HG03095 (cell line): ENCODE measurements at regions not wholly inside any gene's neighbourhood (a gene's known extent, or its start where the extent isn't known, plus 50 kb on each side); places are given as distances from the start of the nearest gene placed in this dataset.

Experiments used
- ATAC-seq: cut with Tn5 transposase; IDR thresholded peaks from one replicate; pipeline ENCODE4 v1.9.1; 2021; ENCODE audit warnings: moderate library complexity; ENCODE audit not compliant: unreplicated experiment

GRCh38 chr2:217110550-217110949 lies 250.7 kb upstream of the TNP1 start:
- no peak for ATAC-seq

- no peak for ATAC-seq
Measured at GRCh38 chr2:217108575-217109027, 248.7 kb upstream of the TNP1 start.

GRCh38 chr2:217108086-217108485 lies 248.2 kb upstream of the TNP1 start:
- ATAC-seq: no peak

GRCh38 chr2:217107480-217107879 lies 247.6 kb upstream of the TNP1 start:
- ATAC-seq: no peak

- no peak for ATAC-seq
Measured at GRCh38 chr2:217106650-217107014, 246.8 kb upstream of the TNP1 start.

- ATAC-seq: no peak
Measured at GRCh38 chr2:217105733-217106649, 246.1 kb upstream of the TNP1 start.

- ATAC-seq: no peak
Measured at GRCh38 chr2:217103752-217104545, 244.1 kb upstream of the TNP1 start.

- ATAC-seq: no peak
Measured at GRCh38 chr2:217102956-217103355, 243.1 kb upstream of the TNP1 start.

- no peak for ATAC-seq
Measured at GRCh38 chr2:217101972-217102371, 242.1 kb upstream of the TNP1 start.

- ATAC-seq: no peak
Measured at GRCh38 chr2:217099561-217099960, 239.7 kb upstream of the TNP1 start.

GRCh38 chr2:217098435-217098834 lies 238.6 kb upstream of the TNP1 start:
- no peak for ATAC-seq

GRCh38 chr2:217097346-217097745 lies 237.5 kb upstream of the TNP1 start:
- ATAC-seq: no peak

- no peak for ATAC-seq
Measured at GRCh38 chr2:217096474-217097225, 236.8 kb upstream of the TNP1 start.

- ATAC-seq: no peak
Measured at GRCh38 chr2:217095511-217096205, 235.8 kb upstream of the TNP1 start.

GRCh38 chr2:217092710-217093379 lies 233.0 kb upstream of the TNP1 start:
- ATAC-seq: no peak

- ATAC-seq: no peak
Measured at GRCh38 chr2:217091531-217091930, 231.7 kb upstream of the TNP1 start.

GRCh38 chr2:217090884-217091283 lies 231.0 kb upstream of the TNP1 start:
- no peak for ATAC-seq

GRCh38 chr2:217090024-217090473 lies 230.2 kb upstream of the TNP1 start:
- peak; percentile 85 for ATAC-seq

GRCh38 chr2:217086718-217087117 lies 226.9 kb upstream of the TNP1 start:
- ATAC-seq: no peak

GRCh38 chr2:217086038-217086522 lies 226.2 kb upstream of the TNP1 start:
- ATAC-seq: no peak
